Anterior cingulate cortex (tissue), 58 donors: ENCODE measurements at regions not wholly inside any gene's neighbourhood (a gene's known extent, or its start where the extent isn't known, plus 50 kb on each side); places are given as distances from the start of the nearest gene placed in this dataset.

Experiments used
- DNase-seq, 58 donors: peaks; one replicate each; lab custom pipeline; 2025; lab: John Stamatoyannopoulos, UW

DNA sequence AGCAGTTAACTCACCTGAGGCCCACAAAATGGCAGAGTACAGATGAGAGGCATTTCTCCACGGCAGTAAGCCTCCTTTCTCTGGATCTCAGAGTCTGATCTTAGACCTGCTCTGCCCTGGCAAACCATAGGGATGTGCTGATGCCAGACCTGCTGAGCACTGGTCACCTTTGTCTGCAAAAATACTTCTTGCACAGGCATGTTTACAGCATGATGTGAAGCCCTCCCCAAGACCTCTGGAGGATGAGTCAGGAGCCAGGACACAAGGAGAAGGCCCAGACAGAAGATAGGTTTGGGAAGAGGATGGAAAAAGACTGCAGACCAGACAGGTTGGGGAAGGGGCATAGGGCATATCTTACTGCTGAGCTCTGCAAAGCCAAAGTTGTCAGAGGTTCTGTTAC is 426.6 kb downstream of the PMP22 start:
- no peak for DNase-seq

GRCh38 chr17:14833201-14833785 is 431.8 kb downstream of the PMP22 start:
- DNase-seq: no peak

DNA sequence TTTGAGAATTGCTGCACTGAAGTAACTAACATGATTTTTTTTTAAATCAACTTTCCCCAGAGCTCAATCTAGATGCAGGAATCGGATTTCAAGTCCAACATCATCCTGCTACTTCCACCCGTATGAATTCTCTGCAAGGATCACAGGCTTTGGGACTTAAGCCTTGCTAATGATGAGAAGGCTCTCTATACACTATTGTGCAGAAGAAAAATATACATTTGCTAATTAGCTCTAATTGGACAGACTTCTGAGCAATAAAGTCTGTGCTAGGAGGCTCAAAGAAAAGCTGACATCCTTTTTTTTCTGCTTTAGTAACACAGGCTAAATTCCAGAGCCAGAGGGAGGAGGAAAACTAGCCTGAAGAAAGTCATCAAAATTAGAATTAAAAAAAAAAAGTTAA is 433.6 kb downstream of the PMP22 start:
- DNase-seq: no peak

GRCh38 chr17:14827396-14827919 is 437.7 kb downstream of the PMP22 start:
- DNase-seq: no peak

- no peak for DNase-seq
Observed at GRCh38 chr17:14826358-14826757, 438.8 kb downstream of the PMP22 start.

GRCh38 chr17:14818469-14818868 is 446.7 kb downstream of the PMP22 start:
- DNase-seq: no peak

- DNase-seq: no peak
Observed at GRCh38 chr17:14815079-14815478, 450.0 kb downstream of the PMP22 start.

- DNase-seq: no peak
Observed at GRCh38 chr17:14813649-14814370, 451.3 kb downstream of the PMP22 start.

GRCh38 chr17:14808425-14808824 is 456.7 kb downstream of the PMP22 start:
- DNase-seq: no peak

DNA sequence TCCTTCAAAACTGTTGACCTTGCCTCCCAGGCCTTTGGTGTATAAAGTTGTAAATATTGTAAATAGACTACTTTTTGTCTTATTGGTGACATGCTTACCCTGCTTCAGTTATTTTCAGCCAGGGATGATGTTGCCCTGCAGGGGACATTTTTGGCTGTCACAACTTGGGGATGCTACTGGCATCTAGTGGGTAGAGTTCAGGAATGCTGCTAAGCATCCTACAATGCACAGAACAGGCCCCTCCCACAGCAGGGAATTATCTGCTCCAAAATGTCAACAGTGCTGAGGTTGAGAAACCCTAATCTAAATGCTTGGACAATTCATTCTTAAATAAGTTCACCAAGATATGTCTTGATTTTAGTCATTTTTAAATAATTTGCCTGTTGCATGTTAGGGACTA is 459.8 kb downstream of the PMP22 start:
- peak in 1 of 58 donors; percentile 0 for DNase-seq

DNA sequence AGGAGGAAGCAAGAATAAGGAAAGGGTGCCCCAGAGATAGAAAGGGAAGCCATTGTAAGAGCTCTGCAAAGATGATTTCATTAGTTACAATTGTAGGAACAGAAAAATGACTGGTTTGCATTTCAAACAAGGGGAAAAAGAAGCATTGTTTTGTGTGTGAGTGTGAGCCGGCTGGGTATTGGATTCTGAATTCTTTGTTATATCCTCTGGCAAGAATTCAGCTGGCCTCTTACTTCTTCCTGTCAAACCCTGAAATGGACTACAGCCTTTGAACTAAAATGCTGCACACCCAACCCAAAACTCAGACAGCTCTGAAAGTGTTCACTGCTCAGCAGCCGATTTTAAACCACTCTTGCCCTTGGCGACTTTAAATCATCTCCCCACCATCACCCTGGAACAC is 461.3 kb downstream of the PMP22 start:
- DNase-seq: peak in 14 of 58 donors; percentile 1 to 69 (median 8)

- no peak for DNase-seq
Observed at GRCh38 chr17:14797801-14798200, 467.3 kb downstream of the PMP22 start.

- DNase-seq: no peak
Observed at GRCh38 chr17:14797021-14797420, 468.1 kb downstream of the PMP22 start.

DNA sequence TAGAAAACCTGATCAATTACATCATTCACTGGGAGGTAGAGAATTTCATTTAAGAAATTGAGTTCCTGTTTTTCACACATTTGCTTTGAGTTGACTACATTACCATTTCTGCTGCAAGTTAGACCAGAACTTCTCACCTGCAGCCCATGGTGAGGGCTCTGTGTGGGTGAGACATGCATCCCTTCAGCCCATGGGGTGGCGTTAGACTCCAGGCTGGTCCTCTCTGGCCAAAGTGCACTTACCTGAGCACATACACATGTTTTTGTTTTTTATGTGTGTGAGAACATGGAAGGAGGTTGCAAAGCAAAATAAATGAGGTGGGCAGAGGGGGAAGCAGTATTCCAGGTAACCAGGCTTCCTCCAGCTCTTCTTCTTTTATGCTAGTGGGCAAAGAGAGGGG is 470.2 kb downstream of the PMP22 start:
- DNase-seq: no peak

- no peak for DNase-seq
Observed at GRCh38 chr17:14793237-14793636, 471.9 kb downstream of the PMP22 start.

DNA sequence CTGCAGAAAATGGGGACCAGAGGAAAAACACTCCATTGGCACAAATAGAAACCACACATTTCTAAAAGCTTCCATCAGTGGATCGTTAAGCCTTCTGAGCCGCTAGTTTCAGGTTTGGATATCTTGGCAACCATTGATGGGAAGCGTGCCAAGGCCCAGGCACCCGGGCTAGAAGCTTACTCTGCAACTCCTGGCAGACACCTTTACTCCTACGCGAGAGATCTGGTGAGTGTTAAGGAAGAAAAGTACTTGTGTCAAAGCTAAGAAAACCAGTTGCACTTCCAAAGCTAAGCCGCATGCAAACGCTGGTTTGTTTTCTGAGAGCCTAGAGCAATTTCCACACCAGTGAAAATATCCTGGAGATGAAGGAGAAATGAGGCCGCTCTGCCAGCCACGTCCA is 472.4 kb downstream of the PMP22 start:
- DNase-seq: peak in 3 of 58 donors; percentile 0 to 22 (median 3)

DNA sequence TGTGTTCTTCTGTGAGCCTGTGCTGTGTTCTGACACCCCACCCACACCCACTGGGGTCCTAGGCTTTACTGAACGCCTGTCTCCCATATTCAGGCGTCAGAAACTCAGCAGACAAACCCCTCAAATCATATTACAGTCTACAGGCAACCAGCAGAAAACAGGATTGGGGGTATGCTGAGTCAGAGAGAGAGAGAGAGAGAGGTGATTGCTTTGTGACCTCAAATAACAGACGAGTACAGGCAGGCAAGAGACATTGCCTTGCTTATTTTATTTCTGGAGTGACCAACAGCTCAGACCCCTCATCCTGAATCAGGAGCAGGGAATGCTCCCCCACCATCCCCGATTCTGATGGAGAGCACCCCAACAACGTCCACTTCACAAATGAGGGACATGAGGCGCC is 473.9 kb downstream of the PMP22 start:
- no peak for DNase-seq

- no peak for DNase-seq
Observed at GRCh38 chr17:14790521-14790920, 474.6 kb downstream of the PMP22 start.

- DNase-seq: no peak
Observed at GRCh38 chr17:14784997-14785696, 480.0 kb downstream of the PMP22 start.

DNA sequence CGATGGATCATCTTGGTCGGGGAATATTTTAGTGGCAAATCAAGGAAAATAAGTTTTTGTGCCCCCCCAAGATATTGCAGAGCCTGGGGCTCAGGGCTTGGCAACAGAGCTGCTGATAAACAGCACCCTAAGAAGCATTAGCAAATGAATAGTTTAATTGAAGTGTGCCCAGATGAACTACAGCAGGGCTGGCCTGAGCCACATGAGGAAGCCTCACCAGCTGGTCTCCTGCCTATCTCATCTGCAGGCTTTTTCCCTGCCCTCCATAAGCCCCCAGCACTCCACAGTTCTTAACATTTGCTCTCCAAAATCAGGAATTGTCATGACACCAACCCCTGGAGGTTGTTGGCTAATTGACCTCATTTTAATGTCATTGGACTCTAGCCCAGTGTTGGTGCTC is 480.2 kb downstream of the HS3ST3B1 start:
- no peak for DNase-seq

DNA sequence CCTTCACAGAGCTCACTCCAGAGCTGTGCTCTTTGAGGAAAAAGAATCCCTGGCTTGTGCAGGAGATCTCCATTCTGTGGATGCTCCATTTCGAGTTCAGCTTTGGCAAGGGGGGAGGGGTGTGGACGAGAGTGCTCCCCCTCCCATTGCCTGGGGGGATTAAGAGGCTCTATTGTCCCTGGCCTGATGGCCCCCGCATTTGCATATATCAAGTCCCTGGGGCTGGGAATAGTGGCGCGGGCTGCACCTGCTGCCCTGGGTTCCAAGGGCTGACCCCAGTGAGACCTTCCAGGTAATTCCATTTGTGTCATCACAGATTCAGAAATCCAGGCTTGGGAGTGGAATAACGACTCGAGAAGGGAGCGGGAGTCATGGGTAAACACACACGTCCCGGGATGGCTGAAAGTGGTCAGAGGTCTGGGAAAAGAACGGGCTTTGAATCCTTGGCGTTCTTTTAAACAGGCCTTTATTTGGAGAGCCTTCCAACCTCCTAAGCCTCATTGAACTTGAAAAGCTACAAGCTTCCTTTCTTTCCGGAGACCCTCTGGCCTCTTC is 479.3 kb downstream of the HS3ST3B1 start:
- DNase-seq: no peak
